Mucosa of descending colon (tissue), 3 donors: ENCODE measurements at regions not wholly inside any gene's neighbourhood (a gene's known extent, or its start where the extent isn't known, plus 50 kb on each side); places are given as distances from the start of the nearest gene placed in this dataset.

ENCODE experiments used
- ATAC-seq: fragments of 200-7000 bp; cut with Tn5 transposase; one replicate; pipeline ENCODE4 v1.9.1; 2020; ENCODE audit warnings: mild to moderate bottlenecking, moderate library complexity
- DNase-seq, 3 donors: peaks; one replicate each; pipeline ENCODE4 v3.0.0-alpha.2; 2020
- H3K36me3 ChIP-seq: fragments of 200-600 bp; one replicate; pipeline ENCODE4 v1.8.0; 2021; ENCODE audit warnings: low read depth, mild to moderate bottlenecking
- H3K4me1 ChIP-seq: fragments of 200-600 bp; one replicate; pipeline ENCODE4 v1.8.0; 2021; ENCODE audit warnings: low read depth, mild to moderate bottlenecking
- H3K4me3 ChIP-seq: fragments of 200-600 bp; one replicate; pipeline ENCODE4 v1.8.0; 2021; ENCODE audit warnings: mild to moderate bottlenecking
- H3K9me3 ChIP-seq: fragments of 200-600 bp; one replicate; pipeline ENCODE4 v1.8.0; 2021; ENCODE audit warnings: mild to moderate bottlenecking
- CTCF ChIP-seq: fragments of 200-600 bp; IDR thresholded peaks from one replicate; pipeline ENCODE4 v1.8.0; 2022; ENCODE audit warnings: antibody characterized with exemption, mild to moderate bottlenecking
- intact Hi-C, 2 donors: fragments of 100-400 bp; cut with DNase I in 1 of 2; cut with micrococcal nuclease in 1 of 2; formaldehyde crosslinking; loops; one replicate each; pipeline versions ENCODE4 v1.11.0 to v1.11.1; 2022; cut with DNase I, micrococcal nuclease
- donor health status: DM: no; HTN: no; CAD: no; lungs with moderate emphysema.
- donor health status: DM: no; HTN: no; CAD: no.
- donor health status: DM: no; HTN: yes; CAD: no.

DNA sequence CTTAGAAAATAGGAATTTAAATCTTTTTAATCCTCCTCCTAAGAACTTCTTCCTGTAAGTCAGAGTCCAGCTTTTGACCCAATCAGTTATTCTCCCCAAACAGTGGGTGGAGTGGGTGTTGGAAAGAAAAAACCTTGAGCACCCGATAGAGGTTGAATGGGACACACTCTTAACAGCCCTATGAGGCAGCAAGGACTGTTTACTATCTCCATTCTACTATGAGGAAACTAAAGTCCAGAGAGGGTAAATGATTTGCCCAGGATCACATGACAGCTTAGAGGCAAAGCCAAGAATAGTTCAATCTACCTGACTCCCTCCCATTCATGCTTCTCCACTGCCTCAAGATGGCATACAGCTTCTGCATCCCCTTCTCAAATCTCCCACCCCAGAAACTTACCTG lies 57.6 kb upstream of the SLC35B4 start:
- no peak for TF ChIP-seq CTCF
- Histone ChIP-seq H3K36me3 (no peaks in the 10 kb centered on the region), H3K9me3 (no peaks in the 10 kb centered on the region), H3K4me3 (no peak overlapping the region), H3K4me1 (peaks cover 13% of the 10 kb centered on the region)
- peak; percentile 98 for ATAC-seq
- intact Hi-C loops: no loop called here
- peak in 1 of 3 donors; percentile 71 for DNase-seq

- Histone ChIP-seq H3K36me3 (no peaks in the 10 kb centered on the region), H3K4me1 (peaks cover 13% of the 10 kb centered on the region), H3K4me3 (no peak overlapping the region), H3K9me3 (no peaks in the 10 kb centered on the region)
- TF ChIP-seq CTCF: no peak
- no peak for ATAC-seq
- intact Hi-C loops: no loop called here
- no peak for DNase-seq
Measured at GRCh38 chr7:134372858-134373257, 56.1 kb upstream of the SLC35B4 start.

- Histone ChIP-seq H3K36me3 (no peaks in the 10 kb centered on the region), H3K4me3 (no peak overlapping the region), H3K4me1 (peaks cover 13% of the 10 kb centered on the region), H3K9me3 (no peaks in the 10 kb centered on the region)
- intact Hi-C loops: no loop called here
- no peak for TF ChIP-seq CTCF
- ATAC-seq: no peak
- DNase-seq: no peak
Measured at GRCh38 chr7:134371971-134372370, 55.2 kb upstream of the SLC35B4 start.

- intact Hi-C loops: no loop called here
- Histone ChIP-seq H3K9me3 (no peaks in the 10 kb centered on the region), H3K36me3 (no peaks in the 10 kb centered on the region), H3K4me3 (no peak overlapping the region), H3K4me1 (peaks cover 13% of the 10 kb centered on the region)
- ATAC-seq: no peak
- no peak for DNase-seq
- no peak for TF ChIP-seq CTCF
Measured at GRCh38 chr7:134371536-134371935, 54.8 kb upstream of the SLC35B4 start.

GRCh38 chr7:134370135-134370534 lies 53.4 kb upstream of the SLC35B4 start:
- DNase-seq: no peak
- Histone ChIP-seq H3K9me3 (no peaks in the 10 kb centered on the region), H3K4me3 (no peak overlapping the region), H3K4me1 (peaks cover 13% of the 10 kb centered on the region), H3K36me3 (no peaks in the 10 kb centered on the region)
- TF ChIP-seq CTCF: no peak
- ATAC-seq: no peak
- intact Hi-C loops: no loop called here

- H3K4me3 ChIP-seq: no peak overlapping the region
- peaks cover 8% of the 10 kb centered on the region for H3K4me1 ChIP-seq
- peak; percentile 82 for ATAC-seq
- intact Hi-C loops: no loop called here
- DNase-seq: peak in 1 of 3 donors; percentile 35
- H3K9me3 ChIP-seq: no peaks in the 10 kb centered on the region
- no peak for TF ChIP-seq CTCF
- H3K36me3 ChIP-seq: no peaks in the 10 kb centered on the region
Measured at GRCh38 chr7:134368851-134369544, 52.3 kb upstream of the SLC35B4 start.
